A549 (cell line): ENCODE measurements at regions not wholly inside any gene's neighbourhood (a gene's known extent, or its start where the extent isn't known, plus 50 kb on each side); places are given as distances from the start of the nearest gene placed in this dataset.
"Not testable (repeated sequence)": the region's sequence is repeated elsewhere in the genome, so short reads cannot be mapped to it uniquely, and the experiment has no call there.

Experiments
- ATAC-seq, 2 experiments: fragments of 200-7000 bp in 1 of 2; fragments of >200 bp in 1 of 2; cut with Nextera tagmentation in 1 of 2; cut with Tn5 transposase in 1 of 2; 3 replicates each; pipeline versions ENCODE4 v1.8.0 to v1.9.1; 2018 to 2020; ENCODE audit warnings: mild to moderate bottlenecking in 1 of 2, moderate library complexity in 1 of 2
- CTCF ChIA-PET: fragments of 300-600 bp; sonication (Branson Sonifier 250); formaldehyde crosslinking; extraction: SDS; loops from one replicate; lab custom pipeline; 2021; ENCODE audit warnings: antibody characterized with exemption, inconsistent platforms; lab: Yijun Ruan, JAX
- POLR2A ChIA-PET: fragments of 350-600 bp; formaldehyde crosslinking; extraction: SDS; loops from one replicate; lab custom pipeline; 2021; ENCODE audit warnings: antibody characterized with exemption, inconsistent platforms; lab: Yijun Ruan, JAX
- DNase-seq, 2 experiments: peaks; one replicate each; pipeline versions ENCODE4 v3.0.0 to v3.0.0-alpha.2; 2011 to 2016; ENCODE audit warnings: low read depth in 1 of 2, low spot score in 1 of 2
- FAIRE-seq: peaks from 2 replicates; lab custom pipeline; 2011; peaks lifted over from hg19 to GRCh38; lab: Jason Lieb, UNC
- H3K27ac ChIP-seq, 2 experiments: fragments of >200 bp; sonication (Bioruptor Twin); formaldehyde crosslinking; 3 replicates each; pipeline ENCODE4 v1.5.1; 2016 to 2017
- H3K4me1 ChIP-seq: fragments of >200 bp; sonication (Bioruptor Twin); formaldehyde crosslinking; 3 replicates; pipeline ENCODE4 v1.6.1; 2016
- H3K4me2 ChIP-seq: fragments of >200 bp; sonication (Bioruptor Twin); formaldehyde crosslinking; 3 replicates; pipeline ENCODE4 v1.6.1; 2016
- H3K4me3 ChIP-seq: fragments of >200 bp; sonication (Bioruptor Twin); formaldehyde crosslinking; 3 replicates; pipeline ENCODE4 v1.5.1; 2016
- H3K9me3 ChIP-seq: fragments of >200 bp; sonication (Bioruptor Twin); formaldehyde crosslinking; 3 replicates; pipeline ENCODE4 v1.6.1; 2016
- ATOH8 ChIP-seq: fragments of 250-450 bp; sonication (Bioruptor Pico); IDR thresholded peaks from 2 replicates; pipeline ENCODE4 v1.5.0; 2020; ENCODE audit warnings: low read depth, mild to moderate bottlenecking, moderate library complexity
- CBX8 ChIP-seq: fragments of 200-600 bp; sonication (generic); IDR thresholded peaks from 2 replicates; pipeline ENCODE4 v1.6.1; 2016
- CHD4 ChIP-seq: fragments of 200-600 bp; sonication (generic); IDR thresholded peaks from 2 replicates; pipeline ENCODE4 v1.6.1; 2016; ENCODE audit warnings: antibody characterized with exemption, mild to moderate bottlenecking, borderline replicate concordance
- ELK1 ChIP-seq: fragments of 150-350 bp; IDR thresholded peaks from 2 replicates; pipeline ENCODE4 v1.6.1; 2014; ENCODE audit warnings: low read depth, mild to moderate bottlenecking, low read length
- FOSB ChIP-seq: fragments of 250-450 bp; sonication (Bioruptor Pico); IDR thresholded peaks from 2 replicates; pipeline ENCODE4 v1.5.0; 2020; ENCODE audit warnings: mild to moderate bottlenecking, moderate library complexity
- FOSL2 ChIP-seq, 2 experiments: fragments of 450-650 bp in 1 of 2; fragments of >200 bp in 1 of 2; sonication (Bioruptor Twin) in 1 of 2; formaldehyde crosslinking; IDR thresholded peaks; 2 replicates each; pipeline versions ENCODE4 v1.5.0 to v1.6.1; 2016 to 2020; ENCODE audit warnings: mild to moderate bottlenecking in 1 of 2, moderate library complexity in 1 of 2
- HMGXB4 ChIP-seq: fragments of 250-450 bp; sonication (Bioruptor Pico); IDR thresholded peaks from 2 replicates; pipeline ENCODE4 v1.5.0; 2021; ENCODE audit warnings: mild to moderate bottlenecking, moderate library complexity, borderline replicate concordance
- HOXB13 ChIP-seq: fragments of 250-450 bp; sonication (Bioruptor Pico); IDR thresholded peaks from 2 replicates; pipeline ENCODE4 v1.5.0; 2020; ENCODE audit warnings: low read depth, mild to moderate bottlenecking, moderate library complexity
- HOXB5 ChIP-seq: fragments of 250-450 bp; sonication (Bioruptor Pico); IDR thresholded peaks from 2 replicates; pipeline ENCODE4 v1.5.0; 2020; ENCODE audit warnings: mild to moderate bottlenecking, moderate library complexity
- MAZ ChIP-seq: fragments of 150-350 bp; IDR thresholded peaks from 2 replicates; pipeline ENCODE4 v1.6.1; 2014; ENCODE audit warnings: antibody characterized with exemption, low read depth, low read length, borderline replicate concordance
- RARB ChIP-seq: fragments of 250-450 bp; sonication (Bioruptor Pico); IDR thresholded peaks from 2 replicates; pipeline ENCODE4 v1.8.0; 2021; ENCODE audit warnings: mild to moderate bottlenecking, moderate library complexity
- RNF2 ChIP-seq: fragments of 200-600 bp; sonication (generic); IDR thresholded peaks from 2 replicates; pipeline ENCODE4 v1.6.1; 2016; ENCODE audit warnings: low read depth, mild to moderate bottlenecking, antibody characterized with exemption, moderate library complexity, borderline replicate concordance
- SMC3 ChIP-seq: fragments of >200 bp; sonication (Bioruptor Twin); formaldehyde crosslinking; IDR thresholded peaks from 3 replicates; pipeline ENCODE4 v1.6.1; 2018; ENCODE audit warnings: inconsistent platforms
- SREBF2 ChIP-seq: fragments of 450-650 bp; IDR thresholded peaks from 2 replicates; pipeline ENCODE4 v1.6.1; 2014; ENCODE audit warnings: mild to moderate bottlenecking, moderate library complexity
- USF2 ChIP-seq: fragments of 450-650 bp; IDR thresholded peaks from 2 replicates; pipeline ENCODE4 v1.6.1; 2014; ENCODE audit warnings: antibody characterized with exemption
- ZFP36 ChIP-seq: fragments of 450-650 bp; IDR thresholded peaks from 2 replicates; pipeline ENCODE4 v1.6.1; 2014; ENCODE audit warnings: borderline replicate concordance; ENCODE audit not compliant: partially characterized antibody
- ZNF302 ChIP-seq: fragments of 250-450 bp; sonication (Bioruptor Pico); IDR thresholded peaks from 2 replicates; pipeline ENCODE4 v1.9.0; 2021; ENCODE audit warnings: inconsistent platforms, mild to moderate bottlenecking, moderate library complexity
- WGBS: methylation state at CpG from one replicate; pipeline ENCODE4 v1.1.6; 2017; ENCODE audit errors: missing lambda C conversion rate; 5-methylcytosine and 5-hydroxymethylcytosine counted together

GRCh38 chr6:144439016-144439415 is 153.9 kb downstream of the UTRN start:
- Histone ChIP-seq H3K27ac (no peak overlapping the region), H3K9me3 (peaks cover 5% of the 10 kb centered on the region; the same call in 1 of the 3 replicates), H3K4me3 (no peak overlapping the region), H3K4me2 (no peak overlapping the region), H3K4me1 (peaks cover 15% of the 10 kb centered on the region; the same call in 2 of the 3 replicates)
- DNase-seq, result no peak
- no peak for FAIRE-seq
- TF ChIP-seq ATOH8 (no peak), FOSB (CRISPR knock-in tag) (no peak), RNF2 (no peak), SMC3 (no peak)
- POLR2A ChIA-PET, result no interaction called here
- CTCF ChIA-PET, result no interaction called here
- 93% methylated on average over 4 of the region's 4 CpGs for WGBS
- no peak for ATAC-seq

GRCh38 chr6:144441801-144442200 is 156.7 kb downstream of the UTRN start:
- WGBS, result 94% methylated on average over 3 of the region's 3 CpGs
- peak; percentile 77 for TF ChIP-seq ZFP36
- DNase-seq, H3K4me3 ChIP-seq, POLR2A ChIA-PET, H3K4me2 ChIP-seq, H3K4me1 ChIP-seq, CTCF ChIA-PET, H3K9me3 ChIP-seq, ATAC-seq, H3K27ac ChIP-seq, FAIRE-seq: not testable (repeated sequence)

- no peaks in the 10 kb centered on the region for H3K4me1 ChIP-seq
- 93% methylated on average over 2 of the region's 2 CpGs for WGBS
- H3K9me3 ChIP-seq, result peaks cover 5% of the 10 kb centered on the region; the same call in 1 of the 3 replicates
- no peak for DNase-seq
- H3K4me3 ChIP-seq, result no peak overlapping the region
- ChIA-PET CTCF (no interaction called here), POLR2A (no interaction called here)
- H3K27ac ChIP-seq, result no peak overlapping the region
- no peak overlapping the region for H3K4me2 ChIP-seq
- no peak for FAIRE-seq
- TF ChIP-seq USF2, result no peak
- TF ChIP-seq ELK1, result no peak
- no peak for TF ChIP-seq CHD4
- TF ChIP-seq HMGXB4 (CRISPR knock-in tag), result no peak
- TF ChIP-seq FOSL2 (IDR thresholded peaks at IDR 0.05), result no peak
- no peak for TF ChIP-seq FOSL2 (CRISPR knock-in tag; IDR thresholded peaks at IDR 0.05)
- no peak for TF ChIP-seq MAZ
- no peak for TF ChIP-seq RARB (CRISPR knock-in tag)
- no peak for TF ChIP-seq CBX8
- TF ChIP-seq HOXB13 (CRISPR knock-in tag), result no peak
- no peak for TF ChIP-seq HOXB5 (CRISPR knock-in tag)
- TF ChIP-seq ZFP36, result no peak
- TF ChIP-seq ZNF302 (CRISPR knock-in tag), result no peak
- TF ChIP-seq SREBF2, result no peak
- ATAC-seq, result no peak
Measured at GRCh38 chr6:144443157-144443556, 158.0 kb downstream of the UTRN start.
